SK-N-SH (cell line): ENCODE measurements at regions not wholly inside any gene's neighbourhood (a gene's known extent, or its start where the extent isn't known, plus 50 kb on each side); places are given as distances from the start of the nearest gene placed in this dataset.

Source experiments
- CTCF ChIA-PET: fragments of 300-600, 350-600 bp; formaldehyde crosslinking; extraction: SDS; loops from one replicate; lab custom pipeline; 2021; lab: Yijun Ruan, JAX
- POLR2A ChIA-PET: fragments of 350-600 bp; sonication (Branson Sonifier 250); formaldehyde crosslinking; extraction: SDS; loops from one replicate; lab custom pipeline; 2020; ENCODE audit warnings: antibody characterized with exemption, inconsistent platforms; lab: Yijun Ruan, JAX
- DNase-seq: peaks from one replicate; pipeline ENCODE4 v3.0.0; 2012
- H2AFZ ChIP-seq: fragments of 200-600 bp; sonication (generic); 2 replicates; pipeline ENCODE4 v1.8.1; 2016; ENCODE audit warnings: antibody characterized with exemption, mild to moderate bottlenecking, low read depth
- H3F3A ChIP-seq: fragments of 200-600 bp; sonication (generic); replicated peaks from 2 replicates; pipeline ENCODE3; 2016; ENCODE audit warnings: antibody characterized with exemption, mild to moderate bottlenecking; ENCODE audit not compliant: insufficient read depth
- H3K27ac ChIP-seq, 2 experiments: fragments of 200-500 bp in 1 of 2; fragments of 200-600 bp in 1 of 2; sonication (Bioruptor generic) in 1 of 2; sonication (generic), shearing (Covaris generic) in 1 of 2; 2 replicates each; pipeline versions ENCODE4 v1.5.1 to v1.6.1; 2014 to 2016; ENCODE audit warnings: low read depth in 2 of 2, inconsistent platforms in 1 of 2, low read length in 1 of 2, mild to moderate bottlenecking in 1 of 2, mixed read lengths in 1 of 2
- H3K27me3 ChIP-seq: fragments of 200-600 bp; sonication (generic), shearing (Covaris generic); 2 replicates; pipeline ENCODE4 v1.6.1; 2016; ENCODE audit warnings: mixed run types; ENCODE audit not compliant: insufficient read depth
- H3K36me3 ChIP-seq, 2 experiments: fragments of 200-500 bp in 1 of 2; fragments of 200-600 bp in 1 of 2; sonication (Bioruptor generic) in 1 of 2; sonication (generic) in 1 of 2; replicated peaks in 1 of 2; 2 replicates each; pipeline versions ENCODE3 to v1.5.1; 2014 to 2016; ENCODE audit warnings: low read length in 1 of 2, mild to moderate bottlenecking in 1 of 2; ENCODE audit not compliant: insufficient read depth in 2 of 2, control insufficient read depth in 1 of 2
- H3K4me1 ChIP-seq, 2 experiments: fragments of 200-500 bp in 1 of 2; fragments of 200-600 bp in 1 of 2; sonication (Bioruptor generic) in 1 of 2; sonication (generic), shearing (Covaris generic) in 1 of 2; 2 replicates each; pipeline versions ENCODE4 v1.5.1 to v1.6.1; 2014 to 2016; ENCODE audit warnings: low read depth in 1 of 2, low read length in 1 of 2, mixed run types in 1 of 2; ENCODE audit not compliant: insufficient read depth in 2 of 2, control insufficient read depth in 1 of 2
- H3K4me2 ChIP-seq: fragments of 200-600 bp; sonication (generic), shearing (Covaris generic); 2 replicates; pipeline ENCODE4 v1.6.1; 2017; ENCODE audit warnings: mixed run types
- H3K4me3 ChIP-seq, 2 experiments: fragments of 200-500 bp in 1 of 2; fragments of 200-600 bp in 1 of 2; sonication (Bioruptor generic) in 1 of 2; sonication (generic), shearing (Covaris generic) in 1 of 2; 2 replicates each; pipeline versions ENCODE4 v1.5.1 to v1.8.1; 2014 to 2016; ENCODE audit warnings: low read depth in 2 of 2, inconsistent platforms in 1 of 2, low read length in 1 of 2, mild to moderate bottlenecking in 1 of 2, mixed read lengths in 1 of 2, moderate library complexity in 1 of 2
- H3K79me2 ChIP-seq: fragments of 200-600 bp; sonication (generic); 2 replicates; pipeline ENCODE4 v1.8.1; 2017; ENCODE audit warnings: mild to moderate bottlenecking; ENCODE audit not compliant: insufficient read depth
- H3K9ac ChIP-seq: fragments of 200-600 bp; sonication (generic); 2 replicates; pipeline ENCODE4 v1.6.1; 2017; ENCODE audit warnings: mixed run types
- H3K9me2 ChIP-seq: fragments of 200-600 bp; sonication (generic); 2 replicates; pipeline ENCODE4 v1.6.1; 2017; ENCODE audit warnings: mixed run types
- H3K9me3 ChIP-seq: fragments of 200-600 bp; sonication (generic); 2 replicates; pipeline ENCODE4 v1.6.1; 2017; ENCODE audit warnings: mixed run types, mild to moderate bottlenecking, moderate library complexity
- H4K20me1 ChIP-seq: fragments of 200-600 bp; sonication (generic); 2 replicates; pipeline ENCODE4 v1.6.1; 2017; ENCODE audit warnings: mild to moderate bottlenecking, mixed run types; ENCODE audit not compliant: insufficient read depth
- ELF1 ChIP-seq: IDR thresholded peaks from 2 replicates; pipeline ENCODE4 v1.4.0; 2012
- EP300 ChIP-seq, 2 experiments: IDR thresholded peaks; 2 replicates each; pipeline versions ENCODE4 v1.4.0 to v1.6.1; 2012; ENCODE audit warnings: borderline replicate concordance in 1 of 2, low read depth in 1 of 2, low read length in 1 of 2
- FOSL2 ChIP-seq: IDR thresholded peaks from 2 replicates; pipeline ENCODE4 v1.4.0; 2012; ENCODE audit warnings: low read depth, mild to moderate bottlenecking, moderate library complexity, borderline replicate concordance
- FOXJ3 ChIP-seq: sonication (generic); formaldehyde crosslinking; IDR thresholded peaks from 2 replicates; pipeline ENCODE4 v1.5.1; 2020; ENCODE audit warnings: mild to moderate bottlenecking, missing genetic modification reagents
- JUND ChIP-seq: IDR thresholded peaks from 2 replicates; pipeline ENCODE4 v1.4.0; 2012
- MXI1 ChIP-seq: IDR thresholded peaks from 2 replicates; pipeline ENCODE4 v1.6.1; 2012; ENCODE audit warnings: mild to moderate bottlenecking, low read depth, low read length, improper control_type of control experiment
- NFIC ChIP-seq: IDR thresholded peaks from 2 replicates; pipeline ENCODE4 v1.4.0; 2012; ENCODE audit warnings: borderline replicate concordance
- NRF1 ChIP-seq: IDR thresholded peaks from 2 replicates; pipeline ENCODE4 v1.6.1; 2012; ENCODE audit warnings: low read depth, mild to moderate bottlenecking, low read length
- RAD21 ChIP-seq: IDR thresholded peaks from 2 replicates; pipeline ENCODE4 v1.6.1; 2012; ENCODE audit warnings: mild to moderate bottlenecking, low read length
- RCOR1 ChIP-seq: fragments of 150-350 bp; IDR thresholded peaks from 2 replicates; pipeline ENCODE4 v1.6.1; 2017; ENCODE audit warnings: antibody characterized with exemption, low read length
- RXRA ChIP-seq: IDR thresholded peaks from 2 replicates; pipeline ENCODE4 v1.4.0; 2012; ENCODE audit warnings: low read depth, mild to moderate bottlenecking, borderline replicate concordance
- TCF12 ChIP-seq: IDR thresholded peaks from 2 replicates; pipeline ENCODE4 v1.4.0; 2012
- YY1 ChIP-seq: IDR thresholded peaks from 2 replicates; pipeline ENCODE4 v1.4.0; 2012; ENCODE audit warnings: low read depth, mild to moderate bottlenecking
- WGBS: methylation state at CpG from one replicate; pipeline ENCODE4 v1.1.6; 2017; ENCODE audit warnings: low lambda C conversion rate; 5-methylcytosine and 5-hydroxymethylcytosine counted together
- TF ChIP-seq, protein P1 (sequence below): fragments of 200-600 bp; sonication (generic); IDR thresholded peaks from 2 replicates; pipeline ENCODE4 v1.6.1; 2017; ENCODE audit warnings: antibody characterized with exemption, mild to moderate bottlenecking, moderate library complexity
- TF ChIP-seq, protein P2 (sequence below): IDR thresholded peaks from 2 replicates; pipeline ENCODE4 v1.4.0; 2012; ENCODE audit warnings: low read depth
- TF ChIP-seq, protein P3 (sequence below): fragments of 150-350 bp; IDR thresholded peaks from 2 replicates; pipeline ENCODE4 v1.6.1; 2016; ENCODE audit warnings: mild to moderate bottlenecking, low read depth, low read length
- TF ChIP-seq, protein P4 (sequence below): IDR thresholded peaks from 2 replicates; pipeline ENCODE4 v1.4.0; 2012; ENCODE audit warnings: low read depth, borderline replicate concordance

DNA sequence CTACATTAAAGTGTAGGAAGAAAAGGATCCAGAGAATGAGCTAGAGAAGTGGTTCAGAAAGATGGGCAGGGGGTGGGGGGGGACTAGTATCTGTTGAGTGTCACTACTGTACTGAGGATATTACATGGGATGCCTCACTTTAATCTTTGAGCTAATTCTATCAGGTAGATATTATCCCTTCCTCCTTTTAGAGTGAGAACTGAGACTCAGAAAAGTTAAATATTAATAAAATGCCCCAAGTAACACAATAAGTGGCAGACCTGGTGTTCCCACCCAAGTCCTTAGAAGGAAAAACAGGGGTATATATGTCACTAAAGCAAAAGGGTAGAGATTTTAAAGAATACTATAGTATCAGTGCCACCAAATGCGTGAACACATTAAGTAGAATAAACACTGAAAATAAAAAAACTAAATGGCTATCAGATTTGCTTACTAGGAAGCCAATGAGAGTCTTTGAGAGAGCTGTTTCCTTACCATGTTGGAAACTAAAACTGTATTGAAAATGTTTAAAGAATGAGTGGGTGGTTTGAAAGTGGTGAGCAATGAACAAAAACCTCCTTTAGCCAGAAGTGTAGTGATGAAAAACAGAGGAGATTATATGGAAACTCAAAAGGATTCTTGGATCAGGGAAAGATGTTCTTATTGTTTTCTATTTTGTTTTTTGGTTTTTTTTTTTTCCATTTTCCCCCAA is 230.8 kb downstream of the BARHL2 start:
- no peak for DNase-seq
- H3K9me2 ChIP-seq: no peaks in the 10 kb centered on the region
- no peaks in the 10 kb centered on the region for H3K36me3 ChIP-seq
- no peak overlapping the region; a peak in 1 of 4 replicates for H3K27ac ChIP-seq
- H3K79me2 ChIP-seq: no peaks in the 10 kb centered on the region
- WGBS: 0% methylated on average over 1 of the region's 1 CpG
- peaks cover 7% of the 10 kb centered on the region for H3F3A ChIP-seq
- no peaks in the 10 kb centered on the region for H4K20me1 ChIP-seq
- ChIA-PET POLR2A (no interaction called here), CTCF (interaction anchor here (1.0 kb wide), 1 partner anchor 11 kb away, joined by 3 read pairs; no protein-coding TSS in a partner anchor)
- H3K9me3 ChIP-seq: no peaks in the 10 kb centered on the region
- H3K27me3 ChIP-seq: no peaks in the 10 kb centered on the region
- no peak overlapping the region for H3K4me3 ChIP-seq
- H3K9ac ChIP-seq: no peak overlapping the region
- H2AFZ ChIP-seq: no peak overlapping the region
- TF ChIP-seq TCF12 (no peak), RXRA (no peak), JUND (no peak), FOSL2 (no peak), NFIC (no peak), RCOR1 (no peak), YY1 (no peak), MXI1 (no peak), EP300 (IDR thresholded peaks at IDR 0.05; ENCODE audit: borderline replicate concordance in 1 of 2, low read depth in 1 of 2, low read length in 1 of 2) (no peak), RAD21 (no peak), FOXJ3 (CRISPR knock-in tag) (no peak), NRF1 (no peak), ELF1 (no peak)
- TF ChIP-seq, protein P1, sequence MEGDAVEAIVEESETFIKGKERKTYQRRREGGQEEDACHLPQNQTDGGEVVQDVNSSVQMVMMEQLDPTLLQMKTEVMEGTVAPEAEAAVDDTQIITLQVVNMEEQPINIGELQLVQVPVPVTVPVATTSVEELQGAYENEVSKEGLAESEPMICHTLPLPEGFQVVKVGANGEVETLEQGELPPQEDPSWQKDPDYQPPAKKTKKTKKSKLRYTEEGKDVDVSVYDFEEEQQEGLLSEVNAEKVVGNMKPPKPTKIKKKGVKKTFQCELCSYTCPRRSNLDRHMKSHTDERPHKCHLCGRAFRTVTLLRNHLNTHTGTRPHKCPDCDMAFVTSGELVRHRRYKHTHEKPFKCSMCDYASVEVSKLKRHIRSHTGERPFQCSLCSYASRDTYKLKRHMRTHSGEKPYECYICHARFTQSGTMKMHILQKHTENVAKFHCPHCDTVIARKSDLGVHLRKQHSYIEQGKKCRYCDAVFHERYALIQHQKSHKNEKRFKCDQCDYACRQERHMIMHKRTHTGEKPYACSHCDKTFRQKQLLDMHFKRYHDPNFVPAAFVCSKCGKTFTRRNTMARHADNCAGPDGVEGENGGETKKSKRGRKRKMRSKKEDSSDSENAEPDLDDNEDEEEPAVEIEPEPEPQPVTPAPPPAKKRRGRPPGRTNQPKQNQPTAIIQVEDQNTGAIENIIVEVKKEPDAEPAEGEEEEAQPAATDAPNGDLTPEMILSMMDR: no peak
- TF ChIP-seq, protein P2, sequence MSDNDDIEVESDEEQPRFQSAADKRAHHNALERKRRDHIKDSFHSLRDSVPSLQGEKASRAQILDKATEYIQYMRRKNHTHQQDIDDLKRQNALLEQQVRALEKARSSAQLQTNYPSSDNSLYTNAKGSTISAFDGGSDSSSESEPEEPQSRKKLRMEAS: no peak
- TF ChIP-seq, protein P3, sequence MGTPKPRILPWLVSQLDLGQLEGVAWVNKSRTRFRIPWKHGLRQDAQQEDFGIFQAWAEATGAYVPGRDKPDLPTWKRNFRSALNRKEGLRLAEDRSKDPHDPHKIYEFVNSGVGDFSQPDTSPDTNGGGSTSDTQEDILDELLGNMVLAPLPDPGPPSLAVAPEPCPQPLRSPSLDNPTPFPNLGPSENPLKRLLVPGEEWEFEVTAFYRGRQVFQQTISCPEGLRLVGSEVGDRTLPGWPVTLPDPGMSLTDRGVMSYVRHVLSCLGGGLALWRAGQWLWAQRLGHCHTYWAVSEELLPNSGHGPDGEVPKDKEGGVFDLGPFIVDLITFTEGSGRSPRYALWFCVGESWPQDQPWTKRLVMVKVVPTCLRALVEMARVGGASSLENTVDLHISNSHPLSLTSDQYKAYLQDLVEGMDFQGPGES: no peak
- TF ChIP-seq, protein P4, sequence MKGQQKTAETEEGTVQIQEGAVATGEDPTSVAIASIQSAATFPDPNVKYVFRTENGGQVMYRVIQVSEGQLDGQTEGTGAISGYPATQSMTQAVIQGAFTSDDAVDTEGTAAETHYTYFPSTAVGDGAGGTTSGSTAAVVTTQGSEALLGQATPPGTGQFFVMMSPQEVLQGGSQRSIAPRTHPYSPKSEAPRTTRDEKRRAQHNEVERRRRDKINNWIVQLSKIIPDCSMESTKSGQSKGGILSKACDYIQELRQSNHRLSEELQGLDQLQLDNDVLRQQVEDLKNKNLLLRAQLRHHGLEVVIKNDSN: no peak
- TF ChIP-seq, all 33 proteins: peak for 0
- Histone ChIP-seq H3K4me2 (no peak overlapping the region), H3K4me1 (no peaks in the 10 kb centered on the region)
